GM21786 (cell line): ENCODE measurements at regions not wholly inside any gene's neighbourhood (a gene's known extent, or its start where the extent isn't known, plus 50 kb on each side); places are given as distances from the start of the nearest gene placed in this dataset.

Experiments
- ATAC-seq: cut with Tn5 transposase; IDR thresholded peaks from one replicate; pipeline ENCODE4 v1.9.1; 2021; ENCODE audit not compliant: unreplicated experiment

GRCh38 chr2:18799397-18799796 is 210.0 kb upstream of the NT5C1B start:
- ATAC-seq, result no peak

- no peak for ATAC-seq
Observed at GRCh38 chr2:18797133-18797845, 207.9 kb upstream of the NT5C1B start.

- no peak for ATAC-seq
Observed at GRCh38 chr2:18795906-18796305, 206.5 kb upstream of the NT5C1B start.

GRCh38 chr2:18792684-18793083 is 203.3 kb upstream of the NT5C1B start:
- ATAC-seq, result no peak

- no peak for ATAC-seq
Observed at GRCh38 chr2:18792226-18792629, 202.9 kb upstream of the NT5C1B start.

- ATAC-seq, result no peak
Observed at GRCh38 chr2:18791172-18791797, 201.9 kb upstream of the NT5C1B start.

- no peak for ATAC-seq
Observed at GRCh38 chr2:18790509-18791171, 201.3 kb upstream of the NT5C1B start.

- ATAC-seq, result no peak
Observed at GRCh38 chr2:18788592-18788991, 199.2 kb upstream of the NT5C1B start.

GRCh38 chr2:18787726-18788125 is 198.4 kb upstream of the NT5C1B start:
- no peak for ATAC-seq

GRCh38 chr2:18784245-18784644 is 194.9 kb upstream of the NT5C1B start:
- ATAC-seq, result no peak

GRCh38 chr2:18781541-18782280 is 192.3 kb upstream of the NT5C1B start:
- no peak for ATAC-seq

GRCh38 chr2:18777250-18777812 is 188.0 kb upstream of the NT5C1B start:
- ATAC-seq, result no peak

GRCh38 chr2:18771212-18771611 is 181.8 kb upstream of the NT5C1B start:
- no peak for ATAC-seq

GRCh38 chr2:18763338-18763737 is 174.0 kb upstream of the NT5C1B start:
- ATAC-seq, result no peak

- no peak for ATAC-seq
Observed at GRCh38 chr2:18762667-18763066, 173.3 kb upstream of the NT5C1B start.

GRCh38 chr2:18754286-18754685 is 164.9 kb upstream of the NT5C1B start:
- no peak for ATAC-seq

- no peak for ATAC-seq
Observed at GRCh38 chr2:18753722-18754121, 164.4 kb upstream of the NT5C1B start.

GRCh38 chr2:18752667-18753422 is 163.5 kb upstream of the NT5C1B start:
- no peak for ATAC-seq

GRCh38 chr2:18752022-18752493 is 162.7 kb upstream of the NT5C1B start:
- no peak for ATAC-seq
